ENCODE measurements at regions not wholly inside any gene's neighbourhood (a gene's known extent, or its start where the extent isn't known, plus 50 kb on each side); places are given as distances from the start of the nearest gene placed in this dataset.

DNA sequence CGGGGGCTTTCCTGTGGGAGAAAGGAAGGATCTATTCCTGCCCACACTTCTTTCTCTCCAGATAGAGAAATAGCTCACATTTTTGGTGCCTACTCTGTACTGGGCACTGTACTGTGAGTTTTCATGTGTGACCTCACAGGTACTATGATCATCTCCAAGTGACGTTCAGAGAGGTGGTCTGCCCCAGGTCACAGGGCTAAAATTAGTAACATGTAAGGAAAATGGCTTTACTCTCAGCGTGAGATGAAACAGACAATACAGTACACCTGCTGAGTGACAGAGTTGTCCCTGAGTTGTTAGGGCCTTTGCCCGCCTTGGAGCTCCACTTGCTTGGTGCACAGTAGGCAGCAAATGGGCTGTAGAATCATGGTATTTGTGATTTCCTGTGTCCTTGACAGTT lies 306.1 kb upstream of the DMRT1 start:
- Histone ChIP-seq H3K36me3 (ENCODE audit: control insufficient read depth in 4 of 4, insufficient read depth in 4 of 4, low read length in 3 of 4) (no peaks in the 10 kb centered on the region), H3K9me3 (ENCODE audit: control extremely low read depth in 1 of 5, control insufficient read depth in 4 of 5, insufficient read depth in 2 of 5, low read depth in 1 of 5, low read length in 4 of 5) (peaks cover 0 to 6% (median 0%) of the 10 kb centered on the region in 5 experiments), H3K27me3 (replicated peaks in 2 of 5; ENCODE audit: control insufficient read depth in 4 of 5, insufficient read depth in 5 of 5, low read length in 4 of 5) (no peaks in the 10 kb centered on the region), H3K4me3 (ENCODE audit: control insufficient read depth in 1 of 7, extremely low read depth in 1 of 7, insufficient read depth in 4 of 7, low read depth in 2 of 7, low read length in 6 of 7) (no peak overlapping the region), H3K27ac (ENCODE audit: insufficient read depth in 1 of 2, low read depth in 1 of 2, low read length in 2 of 2, poor library complexity in 1 of 2, severe bottlenecking in 2 of 2) (no peak overlapping the region), H3K4me1 (ENCODE audit: control extremely low read depth in 1 of 4, control insufficient read depth in 4 of 4, insufficient read depth in 4 of 4, low read length in 3 of 4) (no peaks in the 10 kb centered on the region)
- WGBS (ENCODE audit: insufficient coverage) = 100% methylated on average over 3 of the region's 4 CpGs
- ChIA-PET POLR2A (no interaction called here), CTCF (no interaction called here)
- no peak for DNase-seq

DNA sequence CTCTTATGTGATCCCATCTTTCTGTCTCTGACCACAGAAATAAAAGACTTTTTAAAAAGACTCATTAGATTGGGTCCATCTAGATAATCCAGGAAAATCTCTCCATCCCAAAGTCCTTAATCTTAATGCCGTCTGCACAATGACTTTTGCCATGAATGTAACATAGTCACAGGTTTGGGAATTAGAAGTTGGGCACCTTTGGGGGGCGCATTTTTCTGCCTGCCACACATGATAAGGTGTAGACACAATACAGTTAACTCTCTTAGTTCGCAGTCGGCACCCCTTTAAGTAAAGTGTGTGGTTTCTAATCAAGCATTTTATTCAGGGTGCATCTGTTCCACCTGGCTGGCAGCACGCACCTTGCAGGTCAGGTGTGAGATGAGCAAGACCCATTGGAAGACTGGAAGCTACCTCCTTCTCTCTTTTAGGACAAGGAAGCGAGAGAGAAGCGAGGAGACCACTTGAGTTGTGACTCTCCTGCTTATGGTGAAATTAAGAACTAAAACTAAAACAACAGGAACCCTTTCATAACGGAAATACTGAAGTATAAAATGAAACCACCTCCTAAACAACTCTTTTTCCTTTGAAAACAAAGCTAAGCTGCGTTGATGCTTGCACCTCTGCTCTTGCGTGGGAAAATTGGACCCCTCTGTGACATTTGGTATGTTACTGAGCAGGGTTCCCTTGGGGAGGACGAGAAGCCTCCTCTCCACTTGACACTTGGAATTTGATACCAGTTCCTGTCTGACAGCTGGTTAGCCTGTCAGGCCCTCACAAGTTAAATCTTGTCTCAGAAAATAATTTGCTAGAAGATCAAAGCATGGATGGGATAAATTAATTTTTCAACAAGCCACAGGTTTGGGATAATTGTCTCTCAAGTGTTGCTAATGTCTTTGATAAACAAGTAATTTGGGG lies 304.6 kb upstream of the DMRT1 start:
- ChIA-PET POLR2A (no interaction called here), CTCF (no interaction called here)
- Histone ChIP-seq H3K9me3 (ENCODE audit: control extremely low read depth in 1 of 5, control insufficient read depth in 4 of 5, insufficient read depth in 2 of 5, low read depth in 1 of 5, low read length in 4 of 5) (peaks cover 0 to 6% (median 0%) of the 10 kb centered on the region in 5 experiments), H3K27ac (ENCODE audit: insufficient read depth in 1 of 2, low read depth in 1 of 2, low read length in 2 of 2, poor library complexity in 1 of 2, severe bottlenecking in 2 of 2) (no peak overlapping the region), H3K4me3 (ENCODE audit: control insufficient read depth in 1 of 7, extremely low read depth in 1 of 7, insufficient read depth in 4 of 7, low read depth in 2 of 7, low read length in 6 of 7) (no peak overlapping the region), H3K4me1 (ENCODE audit: control extremely low read depth in 1 of 4, control insufficient read depth in 4 of 4, insufficient read depth in 4 of 4, low read length in 3 of 4) (no peaks in the 10 kb centered on the region), H3K36me3 (ENCODE audit: control insufficient read depth in 4 of 4, insufficient read depth in 4 of 4, low read length in 3 of 4) (no peaks in the 10 kb centered on the region), H3K27me3 (replicated peaks in 2 of 5; ENCODE audit: control insufficient read depth in 4 of 5, insufficient read depth in 5 of 5, low read length in 4 of 5) (no peaks in the 10 kb centered on the region)
- DNase-seq = no peak
- 85% methylated on average over 7 of the region's 11 CpGs for WGBS (ENCODE audit: insufficient coverage)

DNA sequence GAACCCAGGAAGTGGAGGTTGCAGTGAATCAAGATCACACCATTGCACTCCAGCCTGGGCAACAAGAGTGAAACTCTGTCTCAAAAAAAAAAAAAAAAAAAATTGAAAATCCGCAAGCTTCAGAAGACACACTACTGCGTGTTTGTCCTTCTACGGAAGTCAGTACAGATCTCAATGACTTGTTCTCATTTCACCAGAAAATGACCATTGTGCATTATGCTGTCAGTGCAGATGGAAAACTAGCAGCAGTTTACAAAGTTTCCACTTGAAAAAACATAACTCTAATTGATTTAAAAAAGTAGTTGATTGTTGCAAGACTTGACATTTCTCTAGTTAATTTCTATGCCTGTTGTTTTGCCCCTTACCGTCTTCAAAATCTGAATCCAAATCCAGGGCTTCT lies 298.0 kb upstream of the DMRT1 start:
- CTCF ChIA-PET = interaction anchor here (0.6 kb wide), 1 partner anchor 460 kb away, joined by 3 read pairs; no protein-coding TSS in a partner anchor
- no CpG with 5 or more reads among the region's 4 CpGs for WGBS (ENCODE audit: insufficient coverage)

DNA sequence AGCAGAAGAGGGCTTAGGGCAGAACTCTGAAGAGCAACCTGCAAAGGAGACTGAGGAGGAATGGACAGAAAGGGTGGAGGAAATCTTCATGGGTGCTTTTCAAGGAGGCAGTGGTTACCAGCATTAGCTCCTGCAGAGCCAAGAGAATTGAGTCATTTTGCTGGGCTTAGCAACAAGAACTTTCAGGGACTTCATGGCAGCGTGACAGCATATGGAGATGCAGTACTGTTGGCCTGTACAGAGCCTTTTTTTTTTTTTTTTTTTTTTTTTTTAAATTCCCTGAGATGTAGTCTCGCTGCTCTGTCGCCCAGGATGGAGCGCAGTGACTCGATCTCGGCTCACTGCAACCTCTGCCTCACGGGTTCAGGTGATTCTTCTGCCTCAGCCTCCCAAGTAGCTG lies 296.0 kb upstream of the DMRT1 start:
- no peak overlapping the region for H3K27ac ChIP-seq (ENCODE audit: insufficient read depth in 1 of 2, low read depth in 1 of 2, low read length in 2 of 2, poor library complexity in 1 of 2, severe bottlenecking in 2 of 2)
- ChIA-PET POLR2A (no interaction called here), CTCF (no interaction called here)
- no peak overlapping the region for H3K4me3 ChIP-seq (ENCODE audit: control insufficient read depth in 1 of 7, extremely low read depth in 1 of 7, insufficient read depth in 4 of 7, low read depth in 2 of 7, low read length in 6 of 7)
- no peaks in the 10 kb centered on the region for H3K4me1 ChIP-seq (ENCODE audit: control extremely low read depth in 1 of 4, control insufficient read depth in 4 of 4, insufficient read depth in 4 of 4, low read length in 3 of 4)
- no peak for DNase-seq
- WGBS (ENCODE audit: insufficient coverage) = 100% methylated on average over 1 of the region's 7 CpGs
- H3K9me3 ChIP-seq (ENCODE audit: control extremely low read depth in 1 of 5, control insufficient read depth in 4 of 5, insufficient read depth in 2 of 5, low read depth in 1 of 5, low read length in 4 of 5) = no peaks in the 10 kb centered on the region
- no peaks in the 10 kb centered on the region for H3K27me3 ChIP-seq (replicated peaks in 2 of 5; ENCODE audit: control insufficient read depth in 4 of 5, insufficient read depth in 5 of 5, low read length in 4 of 5)
- no peaks in the 10 kb centered on the region for H3K36me3 ChIP-seq (ENCODE audit: control insufficient read depth in 4 of 4, insufficient read depth in 4 of 4, low read length in 3 of 4)

More for the DNA sequence above, 298.0 kb upstream of the DMRT1 start:
- Histone ChIP-seq H3K27me3 (replicated peaks in 2 of 5; ENCODE audit: control insufficient read depth in 4 of 5, insufficient read depth in 5 of 5, low read length in 4 of 5) (no peaks in the 10 kb centered on the region), H3K36me3 (ENCODE audit: control insufficient read depth in 4 of 4, insufficient read depth in 4 of 4, low read length in 3 of 4) (no peaks in the 10 kb centered on the region), H3K27ac (ENCODE audit: insufficient read depth in 1 of 2, low read depth in 1 of 2, low read length in 2 of 2, poor library complexity in 1 of 2, severe bottlenecking in 2 of 2) (no peak overlapping the region), H3K9me3 (ENCODE audit: control extremely low read depth in 1 of 5, control insufficient read depth in 4 of 5, insufficient read depth in 2 of 5, low read depth in 1 of 5, low read length in 4 of 5) (peaks cover 0 to 6% (median 0%) of the 10 kb centered on the region in 5 experiments), H3K4me3 (ENCODE audit: control insufficient read depth in 1 of 7, extremely low read depth in 1 of 7, insufficient read depth in 4 of 7, low read depth in 2 of 7, low read length in 6 of 7) (no peak overlapping the region), H3K4me1 (ENCODE audit: control extremely low read depth in 1 of 4, control insufficient read depth in 4 of 4, insufficient read depth in 4 of 4, low read length in 3 of 4) (no peaks in the 10 kb centered on the region)
- POLR2A ChIA-PET = no interaction called here
- DNase-seq = no peak

DNA sequence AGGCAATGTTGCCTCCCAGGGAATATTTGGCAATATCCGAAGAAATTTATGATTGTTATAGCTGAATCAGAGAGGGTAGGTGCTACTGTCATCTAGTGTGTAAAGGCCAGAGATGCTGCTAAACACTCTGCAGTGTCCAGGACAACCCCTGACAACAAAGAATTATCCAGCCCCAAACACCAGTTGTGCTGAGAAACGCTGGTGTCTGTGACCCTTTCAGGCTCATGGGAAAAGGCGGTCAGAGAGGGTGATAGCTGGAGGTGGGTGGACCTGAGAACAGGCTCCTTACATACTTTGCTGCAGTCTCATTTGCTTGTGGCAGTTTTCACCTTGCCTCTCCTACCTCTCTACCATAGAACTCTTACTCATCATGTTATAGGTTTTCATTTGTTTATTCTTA lies 295.3 kb upstream of the DMRT1 start:
- ChIA-PET POLR2A (no interaction called here), CTCF (no interaction called here)
- H3K4me3 ChIP-seq (ENCODE audit: control insufficient read depth in 1 of 7, extremely low read depth in 1 of 7, insufficient read depth in 4 of 7, low read depth in 2 of 7, low read length in 6 of 7) = no peak overlapping the region
- H3K27ac ChIP-seq (ENCODE audit: insufficient read depth in 1 of 2, low read depth in 1 of 2, low read length in 2 of 2, poor library complexity in 1 of 2, severe bottlenecking in 2 of 2) = no peak overlapping the region
- WGBS (ENCODE audit: insufficient coverage) = 100% methylated on average over 1 of the region's 3 CpGs
- no peaks in the 10 kb centered on the region for H3K4me1 ChIP-seq (ENCODE audit: control extremely low read depth in 1 of 4, control insufficient read depth in 4 of 4, insufficient read depth in 4 of 4, low read length in 3 of 4)
- H3K27me3 ChIP-seq (replicated peaks in 2 of 5; ENCODE audit: control insufficient read depth in 4 of 5, insufficient read depth in 5 of 5, low read length in 4 of 5) = no peaks in the 10 kb centered on the region
- no peak for DNase-seq
- no peaks in the 10 kb centered on the region for H3K9me3 ChIP-seq (ENCODE audit: control extremely low read depth in 1 of 5, control insufficient read depth in 4 of 5, insufficient read depth in 2 of 5, low read depth in 1 of 5, low read length in 4 of 5)
- no peaks in the 10 kb centered on the region for H3K36me3 ChIP-seq (ENCODE audit: control insufficient read depth in 4 of 4, insufficient read depth in 4 of 4, low read length in 3 of 4)

DNA sequence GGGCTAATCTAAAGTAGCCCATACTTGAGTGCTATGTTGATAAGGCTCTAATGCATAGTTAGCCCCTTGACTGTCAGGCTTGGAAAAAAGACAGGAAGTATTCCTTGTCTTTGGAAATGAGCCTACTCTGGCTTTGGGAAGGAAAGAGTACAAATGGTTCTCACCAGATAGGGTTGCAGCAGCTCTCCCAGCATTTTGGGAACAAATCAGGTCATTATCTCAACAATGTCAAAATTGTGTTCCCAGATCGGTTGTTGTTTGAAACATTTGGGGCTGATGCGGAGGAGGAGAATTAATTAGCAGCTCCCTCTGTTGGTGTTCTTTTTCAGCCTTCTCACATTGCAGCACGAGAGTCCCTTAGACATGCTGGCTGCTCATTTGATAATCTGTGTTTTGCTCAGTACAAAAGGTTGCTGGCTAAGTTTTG lies 294.7 kb upstream of the DMRT1 start:
- H3K27ac ChIP-seq (ENCODE audit: insufficient read depth in 1 of 2, low read depth in 1 of 2, low read length in 2 of 2, poor library complexity in 1 of 2, severe bottlenecking in 2 of 2) = no peak overlapping the region
- H3K4me3 ChIP-seq (ENCODE audit: control insufficient read depth in 1 of 7, extremely low read depth in 1 of 7, insufficient read depth in 4 of 7, low read depth in 2 of 7, low read length in 6 of 7) = no peak overlapping the region
- no peaks in the 10 kb centered on the region for H3K27me3 ChIP-seq (replicated peaks in 2 of 5; ENCODE audit: control insufficient read depth in 4 of 5, insufficient read depth in 5 of 5, low read length in 4 of 5)
- H3K4me1 ChIP-seq (ENCODE audit: control extremely low read depth in 1 of 4, control insufficient read depth in 4 of 4, insufficient read depth in 4 of 4, low read length in 3 of 4) = no peaks in the 10 kb centered on the region
- no peaks in the 10 kb centered on the region for H3K9me3 ChIP-seq (ENCODE audit: control extremely low read depth in 1 of 5, control insufficient read depth in 4 of 5, insufficient read depth in 2 of 5, low read depth in 1 of 5, low read length in 4 of 5)
- peak in 2 of 3 donors; percentile 13 to 19 for DNase-seq
- H3K36me3 ChIP-seq (ENCODE audit: control insufficient read depth in 4 of 4, insufficient read depth in 4 of 4, low read length in 3 of 4) = no peaks in the 10 kb centered on the region
- WGBS (ENCODE audit: insufficient coverage) = 73% methylated on average over 3 of the region's 3 CpGs
- CTCF ChIA-PET = no interaction called here
- POLR2A ChIA-PET = no interaction called here

DNA sequence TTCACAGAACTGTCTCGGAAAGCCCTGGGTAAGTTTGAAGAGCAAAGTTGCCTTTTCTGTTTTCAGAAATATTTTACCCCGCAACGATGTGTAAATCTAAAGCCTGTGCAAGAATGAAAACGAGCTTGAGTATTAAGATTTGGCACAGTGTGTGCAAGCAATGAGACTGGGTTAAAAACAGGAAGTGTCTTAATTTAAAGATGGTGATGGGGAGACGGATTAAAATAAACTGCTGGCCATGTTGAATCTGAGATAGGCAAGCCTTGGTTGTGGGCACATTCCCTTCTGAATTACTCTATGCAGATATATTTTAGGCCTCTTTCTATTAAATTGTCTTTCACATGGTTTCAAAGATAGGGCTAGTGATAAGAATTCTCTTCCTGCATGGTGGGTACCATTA lies 294.2 kb upstream of the DMRT1 start:
- no peaks in the 10 kb centered on the region for H3K36me3 ChIP-seq (ENCODE audit: control insufficient read depth in 4 of 4, insufficient read depth in 4 of 4, low read length in 3 of 4)
- WGBS (ENCODE audit: insufficient coverage) = 68% methylated on average over 4 of the region's 5 CpGs
- no peaks in the 10 kb centered on the region for H3K9me3 ChIP-seq (ENCODE audit: control extremely low read depth in 1 of 5, control insufficient read depth in 4 of 5, insufficient read depth in 2 of 5, low read depth in 1 of 5, low read length in 4 of 5)
- POLR2A ChIA-PET = no interaction called here
- peak in 2 of 3 donors; percentile 34 to 51 for DNase-seq
- CTCF ChIA-PET = no interaction called here
- H3K4me1 ChIP-seq (ENCODE audit: control extremely low read depth in 1 of 4, control insufficient read depth in 4 of 4, insufficient read depth in 4 of 4, low read length in 3 of 4) = no peaks in the 10 kb centered on the region
- H3K27me3 ChIP-seq (replicated peaks in 2 of 5; ENCODE audit: control insufficient read depth in 4 of 5, insufficient read depth in 5 of 5, low read length in 4 of 5) = no peaks in the 10 kb centered on the region
- H3K4me3 ChIP-seq (ENCODE audit: control insufficient read depth in 1 of 7, extremely low read depth in 1 of 7, insufficient read depth in 4 of 7, low read depth in 2 of 7, low read length in 6 of 7) = no peak overlapping the region
- no peak overlapping the region for H3K27ac ChIP-seq (ENCODE audit: insufficient read depth in 1 of 2, low read depth in 1 of 2, low read length in 2 of 2, poor library complexity in 1 of 2, severe bottlenecking in 2 of 2)

Data from common myeloid progenitor, CD34-positive (primary cell).